GM21515 (cell line): ENCODE measurements at regions not wholly inside any gene's neighbourhood (a gene's known extent, or its start where the extent isn't known, plus 50 kb on each side); places are given as distances from the start of the nearest gene placed in this dataset.
"Not testable (repeated sequence)": the region's sequence is repeated elsewhere in the genome, so short reads cannot be mapped to it uniquely, and the experiment has no call there.

Source experiments
- ATAC-seq: cut with Tn5 transposase; IDR thresholded peaks from one replicate; pipeline ENCODE4 v1.9.1; 2021; ENCODE audit not compliant: unreplicated experiment

DNA sequence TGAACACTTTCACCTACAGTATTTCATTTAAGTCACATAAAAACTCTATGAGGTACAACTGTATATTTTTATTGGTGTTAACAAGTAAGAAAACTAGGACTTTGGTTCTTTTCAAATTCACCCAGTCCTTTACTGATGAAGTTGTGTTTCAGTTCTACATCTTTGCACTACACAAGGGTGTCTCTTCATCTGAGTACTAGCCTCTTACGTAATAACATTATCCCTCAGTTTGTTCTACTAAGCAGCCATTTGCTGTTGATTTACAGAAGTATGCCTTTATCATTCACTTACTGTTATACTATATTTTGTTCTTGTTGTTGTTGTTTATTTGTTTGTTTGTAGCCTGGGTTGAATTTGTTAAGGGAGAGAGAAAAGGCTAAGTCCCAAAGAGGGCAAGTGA, 311.9 kb downstream of the PLOD2 start:
- ATAC-seq = no peak

DNA sequence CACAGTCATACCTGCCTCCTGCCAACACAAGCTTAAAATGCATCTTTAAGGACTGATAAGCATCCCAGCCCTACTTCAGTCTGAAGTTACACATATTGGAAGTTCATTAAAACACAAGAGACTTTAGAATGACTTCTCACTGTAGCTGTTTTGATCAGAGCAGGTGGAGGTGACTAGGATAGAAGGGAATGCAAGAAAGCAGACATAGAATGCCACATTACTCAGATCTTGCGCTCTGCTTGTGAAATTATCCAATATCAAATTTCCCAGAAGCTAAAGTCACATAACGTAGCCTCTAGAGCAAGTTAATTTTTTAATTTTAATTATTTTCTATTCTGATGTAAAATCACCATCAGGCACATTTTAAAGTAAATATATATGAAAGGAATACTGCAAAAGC, 306.5 kb downstream of the PLOD2 start:
- no peak for ATAC-seq

DNA sequence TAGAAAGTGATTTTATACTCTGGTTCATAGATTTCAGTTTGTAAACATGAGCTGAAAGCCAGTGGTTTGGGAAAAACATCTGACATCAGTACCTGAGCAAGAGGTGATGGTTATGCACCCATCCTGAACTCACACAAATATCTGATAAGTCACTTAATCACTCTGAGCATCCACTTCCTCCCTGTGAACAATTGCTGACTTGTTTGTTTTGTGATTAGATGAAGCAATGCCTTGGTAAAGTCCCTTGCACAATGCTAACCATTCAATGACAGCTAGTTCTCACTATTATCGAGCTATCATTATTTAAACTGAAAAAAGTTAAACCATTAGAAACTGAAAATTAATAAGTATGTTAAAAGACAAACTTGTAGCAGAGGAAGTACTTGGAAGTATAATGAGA, 303.0 kb downstream of the PLOD2 start:
- ATAC-seq = no peak

DNA sequence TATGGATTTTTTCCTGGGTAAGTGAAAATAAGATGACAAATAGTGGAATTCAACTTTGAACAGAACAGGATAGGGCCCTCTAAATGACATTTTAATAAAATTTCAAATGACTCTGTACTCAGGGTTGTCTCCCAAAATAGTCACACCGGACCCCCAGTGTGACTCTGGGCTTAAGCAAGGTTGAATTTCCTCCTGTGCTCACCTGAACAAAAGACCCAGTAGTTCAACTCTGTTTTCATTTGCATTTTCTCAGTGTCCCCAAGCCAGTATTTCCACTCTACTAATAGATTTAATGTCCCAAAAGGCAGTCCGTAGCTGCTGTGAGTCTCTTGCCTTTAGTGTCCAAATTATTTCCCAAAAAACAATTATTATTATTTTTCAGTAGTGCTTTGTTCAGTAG, 296.6 kb downstream of the PLOD2 start:
- no peak for ATAC-seq

DNA sequence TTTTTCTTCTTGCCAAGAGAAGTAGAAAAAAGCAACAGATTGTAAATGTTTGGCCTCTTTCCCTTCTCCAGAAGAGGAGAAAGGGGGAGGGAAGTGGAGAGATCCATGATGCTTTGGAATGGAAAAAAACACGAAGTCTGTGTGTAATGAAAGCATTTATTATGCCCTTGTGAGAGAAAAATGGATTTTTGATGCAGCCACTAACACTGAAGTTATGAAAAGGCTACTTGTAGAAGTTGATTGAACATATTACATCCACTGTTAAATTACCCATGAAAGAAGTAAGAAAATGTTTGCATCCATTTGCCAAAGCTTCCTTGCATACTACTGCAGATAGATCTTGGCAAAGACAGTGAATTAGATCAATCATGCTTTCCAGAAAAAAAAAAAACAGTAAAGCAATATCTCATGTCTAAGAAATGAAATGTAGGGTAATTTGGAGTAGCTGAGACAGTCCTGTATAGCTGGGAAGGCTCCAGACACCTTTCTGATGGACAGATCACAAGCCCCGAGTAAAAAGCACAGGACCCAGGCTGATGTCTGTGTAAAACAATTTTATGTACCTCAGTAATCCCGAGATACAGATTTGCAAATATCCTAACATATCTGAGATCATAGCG, 295.5 kb downstream of the PLOD2 start:
- ATAC-seq = no peak

DNA sequence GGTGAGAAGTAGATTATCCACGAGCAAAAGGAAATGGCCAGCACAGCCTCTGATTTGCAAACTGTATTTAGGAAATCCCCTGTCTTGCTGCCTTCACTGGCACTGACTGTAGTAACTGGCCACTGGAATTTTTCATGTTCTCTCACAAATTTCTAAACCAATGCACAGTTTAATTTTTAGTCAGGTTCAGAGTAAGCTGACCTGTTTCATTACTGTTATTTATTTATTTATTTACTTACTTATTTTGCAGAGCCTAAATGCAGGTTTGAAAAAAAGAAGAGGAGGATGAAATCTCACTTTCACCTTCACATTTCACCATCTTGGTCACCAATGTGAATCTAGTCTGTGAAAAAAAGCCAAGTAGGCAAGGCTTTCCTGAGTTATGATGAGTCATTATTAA, 291.0 kb downstream of the PLOD2 start:
- ATAC-seq = peak; percentile 64

DNA sequence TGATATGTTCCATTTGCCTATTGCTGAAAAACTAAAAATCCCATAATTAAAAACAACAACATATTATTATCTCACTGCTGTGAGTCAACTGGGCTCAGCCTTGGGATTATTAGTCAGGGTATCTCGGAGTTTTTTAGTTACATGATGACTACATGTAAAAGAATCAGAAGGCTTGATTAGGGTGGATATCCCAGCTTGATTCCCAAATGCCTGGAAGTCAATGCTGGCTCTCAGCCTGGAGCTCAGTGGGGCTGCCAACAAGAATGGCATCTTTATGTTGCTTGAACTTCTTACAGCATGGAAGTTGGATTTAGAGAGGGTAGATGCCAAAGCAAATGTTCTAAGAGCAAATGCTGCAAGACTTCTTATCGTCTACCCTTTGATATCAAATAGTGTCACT, 278.5 kb downstream of the PLOD2 start:
- no peak for ATAC-seq

DNA sequence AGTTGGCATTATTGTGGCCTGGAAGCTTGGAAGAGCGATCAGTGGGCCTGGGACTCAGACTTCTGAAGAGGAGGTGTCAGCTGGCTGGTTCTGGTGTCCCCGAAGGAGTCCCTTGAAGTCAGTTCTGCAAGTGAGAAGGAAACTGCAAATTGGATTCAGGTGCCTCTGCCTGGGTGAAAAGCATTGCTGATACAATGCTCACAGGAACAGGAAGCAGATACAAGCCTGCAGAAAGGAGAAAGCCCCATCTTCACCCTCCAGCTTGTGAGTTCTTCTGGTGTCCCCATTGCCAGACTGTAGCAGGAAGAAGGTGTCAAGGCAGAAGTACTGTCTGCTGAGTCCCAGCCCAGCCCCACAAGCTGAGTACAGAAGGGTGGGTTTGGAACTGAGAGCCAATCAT, 271.3 kb downstream of the PLOD2 start:
- no peak for ATAC-seq

DNA sequence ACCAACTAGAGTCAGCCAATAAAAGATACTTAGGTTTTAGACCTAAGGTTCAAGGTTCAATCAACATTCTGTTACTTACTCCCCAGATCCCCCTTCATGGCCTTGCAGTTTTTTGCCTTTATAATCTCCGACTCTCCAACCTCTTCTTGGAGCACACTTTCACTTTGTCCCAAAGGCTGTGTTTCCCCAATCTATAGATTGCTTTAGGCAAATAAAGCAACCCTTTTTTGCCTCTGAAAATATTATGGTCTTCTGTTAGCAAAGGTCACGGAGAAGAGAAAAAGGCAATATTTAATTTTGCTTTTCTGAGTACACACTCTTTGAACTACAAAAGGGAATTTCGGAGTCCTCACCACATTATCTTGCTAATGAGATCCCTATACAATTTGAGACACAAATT, 268.1 kb downstream of the PLOD2 start:
- no peak for ATAC-seq

DNA sequence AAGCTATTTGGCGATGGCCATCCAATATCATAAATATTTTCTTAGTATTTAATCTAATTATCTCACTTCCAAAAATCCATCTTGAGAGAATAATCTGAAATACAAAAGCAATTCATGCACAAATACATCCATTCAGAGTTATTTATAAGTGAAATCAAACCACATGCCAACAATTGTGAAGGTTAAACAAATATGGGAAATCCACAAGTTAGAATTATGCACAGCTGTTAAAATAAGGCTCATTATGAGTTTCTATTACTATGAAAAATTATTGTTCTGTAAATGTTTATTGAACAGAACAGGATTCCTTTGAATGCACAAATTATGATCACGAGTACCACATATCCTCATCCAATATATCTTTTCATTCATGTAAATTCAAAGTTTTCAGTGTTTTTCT, 267.7 kb downstream of the PLOD2 start:
- no peak for ATAC-seq

DNA sequence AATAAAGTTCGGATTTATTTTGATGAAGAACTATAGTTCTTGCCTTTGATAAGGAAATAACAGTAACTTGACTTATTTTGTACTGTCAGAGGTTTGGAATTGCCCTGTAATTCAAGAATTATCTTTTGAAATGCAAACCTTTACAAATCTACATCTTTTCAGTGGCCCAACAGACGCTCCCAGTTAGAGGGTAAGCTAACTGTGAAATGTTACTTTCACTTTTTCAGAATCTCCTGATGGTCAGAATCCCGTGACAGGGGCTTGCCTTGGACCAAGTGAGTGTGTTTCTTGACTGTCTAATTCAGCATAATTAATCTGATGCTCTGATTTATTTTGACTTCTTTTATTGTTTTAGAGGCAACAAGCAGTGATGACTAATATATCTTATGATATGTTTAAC, 262.5 kb downstream of the PLOD2 start:
- ATAC-seq = no peak

DNA sequence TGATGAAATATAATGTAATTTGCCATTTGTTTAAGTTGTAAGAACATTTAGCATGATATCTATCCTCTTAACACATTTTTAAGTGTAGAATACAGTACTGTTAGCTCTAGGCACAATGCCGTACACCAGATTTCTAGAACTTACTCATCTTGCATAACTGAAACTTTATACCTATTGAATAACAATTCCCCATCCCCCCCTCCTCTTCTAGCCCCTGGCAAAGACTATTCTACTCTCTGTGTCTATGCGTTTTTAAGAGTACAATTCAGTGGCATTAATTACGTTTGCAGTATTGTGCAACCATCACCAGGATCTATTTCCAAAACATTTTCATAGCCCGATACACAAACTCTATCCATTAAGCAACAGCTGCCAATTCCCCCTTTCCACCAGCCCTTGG, 261.7 kb downstream of the PLOD2 start:
- ATAC-seq = no peak

DNA sequence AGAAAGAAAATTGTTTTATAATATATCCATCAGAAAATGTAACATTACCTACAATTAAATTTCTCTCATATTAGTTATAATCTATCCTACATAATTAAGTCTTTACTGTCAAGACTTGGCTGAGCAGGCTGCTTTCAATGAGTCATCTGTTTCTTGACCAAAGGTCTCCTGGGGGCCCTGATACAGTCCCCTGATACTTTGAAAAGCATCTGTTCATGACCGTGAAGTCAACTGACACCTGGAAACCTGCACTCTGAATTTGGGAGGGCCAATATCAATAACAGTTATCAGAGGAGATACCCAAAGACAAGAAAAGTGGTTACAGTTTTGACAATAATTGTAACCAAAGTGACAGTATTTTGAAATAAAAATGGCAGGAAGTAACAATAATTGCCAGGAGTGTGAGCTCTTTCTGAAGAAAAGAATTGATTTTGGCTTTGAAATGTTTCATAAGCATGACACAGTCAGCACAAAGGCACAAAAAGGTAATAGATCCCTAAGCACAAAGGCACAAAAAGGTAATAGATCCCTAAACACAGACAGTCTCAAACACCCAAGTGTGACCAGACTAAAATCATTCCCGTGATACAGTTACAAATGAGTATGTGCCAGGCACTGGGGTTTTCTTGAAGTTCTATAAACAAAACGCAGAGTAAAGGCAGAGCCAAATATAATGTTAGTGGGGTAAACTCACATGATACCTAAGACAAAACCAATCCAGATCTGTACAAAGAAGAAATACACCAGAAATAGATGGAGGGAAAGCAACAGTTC, 260.7 kb downstream of the PLOD2 start:
- peak; percentile 54 for ATAC-seq

DNA sequence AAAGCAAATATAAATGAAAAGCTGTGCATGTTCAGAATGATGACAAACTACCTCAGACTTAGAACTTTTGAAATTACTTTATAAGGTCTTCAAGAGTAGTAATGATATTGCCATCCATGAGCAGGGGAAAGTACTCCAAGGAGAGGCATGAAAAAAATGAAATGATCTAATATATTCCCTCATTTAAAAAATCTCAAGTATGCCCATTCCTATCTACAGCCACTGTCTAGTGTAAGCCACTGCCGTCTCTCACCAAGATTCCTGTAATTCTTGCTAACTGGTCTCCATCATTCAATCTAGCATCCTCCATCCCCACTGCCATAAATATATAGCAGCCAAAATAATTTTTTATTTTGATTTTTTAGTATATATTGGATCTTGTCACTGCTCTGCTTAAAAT, 258.8 kb downstream of the PLOD2 start:
- no peak for ATAC-seq

DNA sequence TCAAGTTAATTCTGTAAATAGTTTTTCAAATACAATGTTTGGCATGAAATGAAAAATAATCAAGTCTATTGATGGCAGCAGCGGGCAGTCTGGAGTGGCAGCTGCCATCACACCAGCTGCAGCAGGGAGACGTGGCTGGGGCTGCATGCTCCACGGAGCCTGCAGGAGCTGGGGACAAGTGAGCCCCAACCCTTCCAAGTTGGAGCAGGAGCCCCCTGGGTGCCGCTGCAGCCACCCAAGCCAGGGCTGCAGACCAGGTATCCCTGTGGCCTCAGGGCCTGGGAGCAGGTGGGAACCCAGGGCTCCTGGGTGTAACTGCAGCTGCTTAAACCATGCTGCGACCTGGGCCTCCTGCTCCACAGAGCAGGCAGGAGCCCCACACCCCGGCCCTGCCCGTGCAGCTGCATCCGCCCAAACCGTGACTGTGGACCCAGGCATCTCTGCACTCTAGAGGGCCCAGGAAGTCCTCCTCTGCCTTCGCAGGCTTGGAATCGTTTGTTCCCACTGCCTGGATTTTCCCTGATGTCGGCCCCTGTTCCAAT, 257.4 kb downstream of the PLOD2 start:
- no peak for ATAC-seq

DNA sequence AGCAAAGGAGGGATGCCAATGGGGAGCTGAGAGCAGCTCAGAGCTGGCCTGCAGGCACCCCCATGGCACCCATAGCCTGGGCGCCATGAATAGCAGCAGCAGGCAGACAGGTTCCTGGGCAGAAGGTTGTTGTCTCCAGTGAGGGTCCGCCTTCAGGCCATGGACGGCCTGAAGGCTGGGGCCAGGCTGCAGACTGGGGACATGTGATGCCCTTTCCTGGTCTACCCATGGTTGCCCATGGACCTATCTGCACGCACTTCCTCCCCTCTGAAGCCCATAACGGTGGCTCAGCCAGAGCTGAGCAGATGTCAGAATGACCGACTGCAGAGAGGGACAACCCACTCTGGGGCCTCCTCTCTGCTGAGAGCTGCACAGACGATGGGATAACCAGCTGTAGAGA, 256.8 kb downstream of the PLOD2 start:
- ATAC-seq = no peak

DNA sequence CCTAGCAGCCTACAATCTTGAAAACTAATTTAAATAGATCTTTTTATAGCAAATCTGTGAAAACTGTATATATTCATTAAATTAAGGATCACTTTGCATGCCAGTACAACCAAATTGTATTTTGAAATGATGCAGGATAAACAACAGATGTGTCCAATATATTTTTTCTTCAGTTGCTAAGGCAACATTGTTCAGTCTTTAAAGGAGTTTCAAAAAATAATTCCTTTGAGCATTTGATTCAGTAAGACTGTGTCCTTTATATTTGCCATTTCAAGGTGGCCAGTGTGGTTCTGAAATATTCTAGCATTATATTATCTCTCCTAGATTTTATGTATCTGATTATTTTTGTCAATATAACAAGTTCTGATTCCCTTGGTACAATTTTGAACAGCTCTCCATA, 254.7 kb downstream of the PLOD2 start:
- no peak for ATAC-seq

DNA sequence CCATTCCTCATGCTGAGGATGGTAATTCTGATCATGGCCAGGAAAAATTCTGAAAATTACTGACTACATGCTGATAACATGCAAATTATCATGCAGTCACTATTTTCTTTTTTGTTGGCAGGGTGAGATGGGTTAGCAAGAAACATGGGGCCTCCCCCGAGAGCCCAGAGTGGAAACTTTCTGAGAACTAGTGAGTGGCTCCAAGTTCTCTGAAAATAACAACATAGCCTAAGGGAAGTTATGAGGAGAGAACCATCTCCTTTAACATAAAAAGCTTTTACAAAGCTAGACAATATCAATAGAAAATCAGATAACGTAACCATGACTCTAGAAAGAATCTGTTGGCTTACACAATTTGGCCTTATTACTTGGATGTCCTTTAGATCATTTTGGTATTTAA, 254.2 kb downstream of the PLOD2 start:
- no peak for ATAC-seq

DNA sequence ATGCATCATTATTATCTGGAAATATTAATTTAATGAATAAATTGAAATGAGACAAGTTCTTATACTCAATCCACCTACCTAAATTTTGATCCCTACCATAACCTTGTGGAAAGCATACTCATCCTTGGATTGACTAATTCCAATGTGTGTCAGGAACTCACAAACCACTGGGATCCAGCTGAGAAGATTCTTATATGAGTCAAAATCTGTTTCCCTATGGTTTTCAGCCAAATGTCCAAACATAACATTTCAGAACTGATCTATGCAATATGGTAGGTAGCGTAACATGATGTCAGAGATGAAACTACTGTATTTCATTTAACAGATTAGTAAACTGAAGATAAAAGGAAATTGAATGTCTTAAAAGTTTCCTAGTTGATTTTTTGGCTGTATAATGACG, 250.0 kb downstream of the PLOD2 start:
- no peak for ATAC-seq

DNA sequence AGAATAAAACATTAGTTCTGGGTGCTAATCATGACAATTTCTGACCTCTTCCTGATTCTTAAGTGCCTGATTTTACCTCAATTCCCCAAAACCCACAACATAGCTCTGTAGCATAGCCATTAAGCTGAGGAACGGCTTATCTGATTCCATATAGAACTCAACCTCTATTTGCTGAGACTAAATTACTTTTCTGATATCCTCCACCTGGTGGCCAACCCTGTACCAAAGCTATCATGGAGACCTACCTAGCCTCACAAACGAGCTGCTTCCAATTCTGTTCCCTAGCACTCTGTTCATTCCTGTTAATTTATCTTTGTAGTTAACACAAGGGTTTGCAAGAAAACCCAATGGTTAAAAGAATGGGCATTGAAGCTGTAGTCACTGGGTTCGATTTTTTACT, 245.2 kb downstream of the PLOD2 start:
- no peak for ATAC-seq

DNA sequence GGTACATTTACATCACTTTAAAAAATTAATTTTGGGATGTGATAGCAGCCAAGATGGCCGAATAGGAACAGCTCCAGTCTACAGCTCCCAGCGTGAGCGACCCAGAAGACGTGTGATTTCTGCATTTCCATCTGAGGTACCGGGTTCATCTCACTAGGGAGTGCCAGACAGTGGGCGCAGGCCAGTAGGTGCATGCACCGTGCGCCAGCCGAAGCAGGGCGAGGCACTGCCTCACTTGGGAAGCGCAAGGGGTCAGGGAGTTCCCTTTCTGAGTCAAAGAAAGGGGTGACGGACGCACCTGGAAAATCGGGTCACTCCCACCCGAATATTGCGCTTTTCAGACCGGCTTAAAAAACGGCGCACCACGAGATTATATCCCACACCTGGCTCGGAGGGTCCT, 233.2 kb downstream of the PLOD2 start:
- not testable (repeated sequence) for ATAC-seq

DNA sequence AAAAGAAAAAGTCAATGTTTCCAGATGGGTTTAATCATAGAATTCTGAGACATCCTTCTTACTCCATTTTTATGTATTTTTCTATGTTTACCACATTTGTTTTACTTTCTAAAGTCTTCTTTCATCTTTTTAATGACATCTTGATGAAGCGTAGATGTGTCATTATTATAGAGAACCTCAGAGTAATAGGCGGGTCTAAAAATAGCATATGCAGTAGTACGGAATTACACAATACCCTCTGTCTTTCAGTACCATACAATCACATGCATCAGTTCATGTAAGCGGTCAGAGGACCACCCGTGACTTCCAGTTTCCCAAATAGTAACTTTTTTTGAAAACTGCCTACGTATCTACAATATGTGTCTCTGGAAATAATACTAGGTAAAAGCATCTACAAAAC, 224.0 kb downstream of the PLOD2 start:
- ATAC-seq = no peak

DNA sequence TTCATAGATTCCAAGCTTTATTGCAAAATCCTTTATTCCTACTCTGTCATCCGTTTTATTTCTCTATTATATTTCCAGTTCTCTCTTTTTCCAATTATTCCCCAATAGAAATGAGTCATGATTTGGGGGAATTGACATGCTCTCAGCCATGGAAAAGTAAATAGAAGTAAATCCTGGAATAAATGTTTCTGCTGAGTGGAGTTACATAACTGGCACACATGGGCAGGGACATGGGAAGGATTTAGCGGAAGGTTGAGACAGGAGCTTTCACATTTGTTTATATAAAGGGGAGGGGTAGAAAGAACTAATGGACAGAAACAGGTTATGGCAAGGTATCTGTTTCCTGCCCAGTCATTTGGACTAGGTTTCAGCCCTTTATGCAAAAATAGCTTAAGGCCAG, 221.6 kb downstream of the PLOD2 start:
- ATAC-seq = no peak
